Type B pancreatic cell (in vitro differentiated cells): ENCODE measurements at regions not wholly inside any gene's neighbourhood (a gene's known extent, or its start where the extent isn't known, plus 50 kb on each side); places are given as distances from the start of the nearest gene placed in this dataset.

Source experiments
- DNase-seq: peaks from one replicate; pipeline ENCODE4 v3.0.0; 2021; ENCODE audit warnings: mixed read lengths; ENCODE audit not compliant: unreplicated experiment; ENCODE audit errors: extremely low spot score
- H3K27ac Mint-ChIP-seq: 2 replicates; pipeline ENCODE4 v1.8.0; 2021; ENCODE audit warnings: mild to moderate bottlenecking, mixed read lengths
- H3K27me3 Mint-ChIP-seq: 2 replicates; pipeline ENCODE4 v1.8.0; 2021; ENCODE audit warnings: mixed read lengths
- H3K36me3 Mint-ChIP-seq: 2 replicates; pipeline ENCODE4 v1.8.0; 2021; ENCODE audit warnings: mixed read lengths
- H3K4me1 Mint-ChIP-seq: one replicate; pipeline ENCODE4 v1.8.0; 2021; ENCODE audit warnings: mixed read lengths; ENCODE audit not compliant: unreplicated experiment
- H3K4me3 Mint-ChIP-seq: 2 replicates; pipeline ENCODE4 v1.8.0; 2021; ENCODE audit warnings: mild to moderate bottlenecking, mixed read lengths
- H3K9me3 Mint-ChIP-seq: 2 replicates; pipeline ENCODE4 v1.8.0; 2021; ENCODE audit warnings: mixed read lengths
- CTCF ChIP-seq: fragments of 200-600 bp; sonication (generic); conservative IDR thresholded peaks from 2 replicates; pipeline ENCODE4 v1.5.0; 2021; ENCODE audit warnings: antibody characterized with exemption, mild to moderate bottlenecking

DNA sequence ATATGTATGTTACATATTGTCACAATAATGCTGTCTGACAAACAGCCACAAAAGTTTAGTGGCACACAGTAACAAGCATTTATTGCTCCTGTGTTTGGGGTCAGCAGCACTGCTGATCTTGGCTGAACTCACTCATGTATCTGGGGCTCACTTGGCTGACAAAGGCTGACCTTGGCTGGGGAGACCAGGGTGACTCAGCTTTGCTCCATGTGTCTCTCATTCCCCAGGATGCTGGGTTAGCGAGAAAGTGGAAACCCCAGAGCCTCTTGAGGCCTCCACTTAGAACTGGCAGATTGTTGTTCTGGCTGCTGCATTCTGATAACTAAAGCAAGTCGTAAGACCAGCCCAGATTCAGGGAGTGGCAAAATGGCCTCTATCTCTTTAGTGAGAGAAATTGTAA lies 217.3 kb upstream of the HABP2 start:
- DNase-seq: no peak
- Mint-ChIP-seq H3K27ac (no peak overlapping the region), H3K36me3 (no peaks in the 10 kb centered on the region), H3K4me3 (no peak overlapping the region), H3K9me3 (peaks cover 5% of the 10 kb centered on the region), H3K27me3 (peaks cover 17% of the 10 kb centered on the region), H3K4me1 (peaks cover 17% of the 10 kb centered on the region)
- no peak for TF ChIP-seq CTCF

DNA sequence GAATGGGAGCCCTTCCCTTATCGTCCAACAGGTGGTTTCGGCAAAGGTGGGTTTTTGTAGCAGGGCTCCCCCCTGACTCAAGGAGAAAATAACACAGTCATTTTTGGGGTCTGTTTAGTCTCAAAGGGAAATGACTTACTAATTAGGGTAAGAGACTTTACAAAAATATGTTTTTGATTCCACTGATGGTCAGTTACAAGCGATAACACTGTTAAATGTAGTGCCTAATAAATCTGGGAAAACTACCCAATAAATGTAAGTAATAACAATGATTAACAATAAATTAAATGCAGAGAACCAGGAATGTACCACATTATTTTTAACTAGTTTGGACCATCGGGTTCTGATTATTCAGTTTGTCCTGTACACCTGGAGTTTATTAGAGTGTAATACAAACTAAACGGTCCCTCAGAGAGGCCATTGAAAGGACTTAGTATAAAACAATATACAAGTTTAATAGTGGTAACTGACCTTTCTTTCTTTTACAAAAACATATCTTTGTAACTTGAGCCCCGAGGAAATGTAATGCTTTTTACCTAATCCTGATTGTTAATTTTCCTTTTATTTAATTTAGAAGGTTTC lies 216.2 kb upstream of the HABP2 start:
- Mint-ChIP-seq H3K36me3 (no peaks in the 10 kb centered on the region), H3K27ac (no peak overlapping the region), H3K9me3 (peaks cover 5% of the 10 kb centered on the region), H3K4me1 (peaks cover 19% of the 10 kb centered on the region), H3K4me3 (no peak overlapping the region), H3K27me3 (peaks cover 17% of the 10 kb centered on the region)
- TF ChIP-seq CTCF: no peak
- DNase-seq: no peak

GRCh38 chr10:113337142-113337541 lies 215.7 kb upstream of the HABP2 start:
- Mint-ChIP-seq H3K27me3 (peaks cover 17% of the 10 kb centered on the region), H3K36me3 (no peaks in the 10 kb centered on the region), H3K4me3 (no peak overlapping the region), H3K27ac (no peak overlapping the region), H3K9me3 (peaks cover 5% of the 10 kb centered on the region), H3K4me1 (peaks cover 19% of the 10 kb centered on the region)
- DNase-seq: no peak
- TF ChIP-seq CTCF: no peak

GRCh38 chr10:113339121-113339520 lies 213.7 kb upstream of the HABP2 start:
- no peak for DNase-seq
- peaks cover 8% of the 10 kb centered on the region for H3K9me3 Mint-ChIP-seq
- peaks cover 18% of the 10 kb centered on the region for H3K27me3 Mint-ChIP-seq
- no peak overlapping the region for H3K4me3 Mint-ChIP-seq
- H3K36me3 Mint-ChIP-seq: no peaks in the 10 kb centered on the region
- peaks cover 19% of the 10 kb centered on the region for H3K4me1 Mint-ChIP-seq
- H3K27ac Mint-ChIP-seq: no peak overlapping the region
- TF ChIP-seq CTCF: no peak

DNA sequence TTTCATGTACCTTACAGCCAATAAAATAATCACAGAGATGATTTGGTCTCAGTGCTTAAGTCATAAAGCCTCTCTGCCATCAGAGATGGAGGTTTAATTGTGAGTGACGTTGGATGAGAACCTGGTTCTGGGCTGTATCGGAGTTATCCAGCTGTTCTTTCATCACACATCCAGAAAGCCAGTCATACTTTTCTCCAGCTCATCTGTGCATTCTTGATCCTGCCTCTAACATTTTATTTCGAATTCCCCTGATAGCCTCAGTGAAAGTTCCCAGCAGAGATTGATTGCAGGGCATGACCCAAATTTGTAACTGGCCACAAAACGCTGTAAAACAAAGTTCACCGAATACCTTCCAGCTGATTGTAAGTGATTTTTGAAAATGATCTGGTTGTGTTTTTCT lies 212.6 kb upstream of the HABP2 start:
- Mint-ChIP-seq H3K36me3 (no peaks in the 10 kb centered on the region), H3K9me3 (peaks cover 4% of the 10 kb centered on the region), H3K27me3 (peaks cover 17% of the 10 kb centered on the region), H3K27ac (no peak overlapping the region), H3K4me3 (no peak overlapping the region), H3K4me1 (peaks cover 19% of the 10 kb centered on the region)
- TF ChIP-seq CTCF: no peak
- no peak for DNase-seq

- H3K27me3 Mint-ChIP-seq: peaks cover 17% of the 10 kb centered on the region
- H3K27ac Mint-ChIP-seq: no peak overlapping the region
- no peak for TF ChIP-seq CTCF
- no peak for DNase-seq
- H3K4me1 Mint-ChIP-seq: peaks cover 25% of the 10 kb centered on the region
- H3K4me3 Mint-ChIP-seq: no peak overlapping the region
- no peaks in the 10 kb centered on the region for H3K36me3 Mint-ChIP-seq
- H3K9me3 Mint-ChIP-seq: peaks cover 4% of the 10 kb centered on the region
Observed at GRCh38 chr10:113341138-113341537, 211.7 kb upstream of the HABP2 start.
